GM18511 (cell line): ENCODE measurements at regions not wholly inside any gene's neighbourhood (a gene's known extent, or its start where the extent isn't known, plus 50 kb on each side); places are given as distances from the start of the nearest gene placed in this dataset.
A peak's percentile ranks its signal among the peaks of the same experiment; 100 is the strongest.
"Not testable (repeated sequence)": the region's sequence is repeated elsewhere in the genome, so short reads cannot be mapped to it uniquely, and the experiment has no call there.

ENCODE experiments used
- ATAC-seq: cut with Tn5 transposase; IDR thresholded peaks from one replicate; pipeline ENCODE4 v1.9.1; 2021; ENCODE audit warnings: mild to moderate bottlenecking, moderate library complexity; ENCODE audit not compliant: unreplicated experiment

GRCh38 chr2:129347486-129348217 lies 631.8 kb upstream of the RAB6C start:
- ATAC-seq, result peak; percentile 99

- ATAC-seq, result no peak
Observed at GRCh38 chr2:129354631-129355030, 624.8 kb upstream of the RAB6C start.

GRCh38 chr2:129361688-129362087 lies 617.8 kb upstream of the RAB6C start:
- no peak for ATAC-seq

GRCh38 chr2:129366263-129366662 lies 613.2 kb upstream of the RAB6C start:
- ATAC-seq, result no peak

GRCh38 chr2:129367107-129367506 lies 612.4 kb upstream of the RAB6C start:
- no peak for ATAC-seq

- ATAC-seq, result peak; percentile 73
Observed at GRCh38 chr2:129369437-129369836, 610.0 kb upstream of the RAB6C start.

- no peak for ATAC-seq
Observed at GRCh38 chr2:129374452-129374851, 605.0 kb upstream of the RAB6C start.

GRCh38 chr2:129375632-129376425 lies 603.6 kb upstream of the RAB6C start:
- no peak for ATAC-seq

- ATAC-seq, result no peak
Observed at GRCh38 chr2:129376426-129377077, 602.9 kb upstream of the RAB6C start.

- ATAC-seq, result no peak
Observed at GRCh38 chr2:129377078-129377469, 602.4 kb upstream of the RAB6C start.

- no peak for ATAC-seq
Observed at GRCh38 chr2:129378186-129378585, 601.3 kb upstream of the RAB6C start.

GRCh38 chr2:129379411-129379810 lies 600.1 kb upstream of the RAB6C start:
- ATAC-seq, result peak; percentile 80

- no peak for ATAC-seq
Observed at GRCh38 chr2:129381789-129382188, 597.7 kb upstream of the RAB6C start.

- no peak for ATAC-seq
Observed at GRCh38 chr2:129388870-129389269, 590.6 kb upstream of the RAB6C start.

- ATAC-seq, result no peak
Observed at GRCh38 chr2:129393816-129394215, 585.6 kb upstream of the RAB6C start.

GRCh38 chr2:129396980-129397599 lies 582.4 kb upstream of the RAB6C start:
- peak; percentile 81 for ATAC-seq

GRCh38 chr2:129400826-129401225 lies 578.6 kb upstream of the RAB6C start:
- ATAC-seq, result peak; percentile 65

- ATAC-seq, result no peak
Observed at GRCh38 chr2:129402076-129402475, 577.4 kb upstream of the RAB6C start.

- no peak for ATAC-seq
Observed at GRCh38 chr2:129404000-129404685, 575.3 kb upstream of the RAB6C start.

GRCh38 chr2:129408570-129408969 lies 570.9 kb upstream of the RAB6C start:
- ATAC-seq, result no peak

GRCh38 chr2:129417041-129417440 lies 562.4 kb upstream of the RAB6C start:
- not testable (repeated sequence) for ATAC-seq
